ENCODE measurements at regions not wholly inside any gene's neighbourhood (a gene's known extent, or its start where the extent isn't known, plus 50 kb on each side); places are given as distances from the start of the nearest gene placed in this dataset.
"Not testable (repeated sequence)": the region's sequence is repeated elsewhere in the genome, so short reads cannot be mapped to it uniquely, and the experiment has no call there.

- peak; percentile 21 for DNase-seq
Measured at GRCh38 chr3:191148131-191148530, 50.9 kb upstream of the OSTN start.

- no peak for DNase-seq
Measured at GRCh38 chr3:191143224-191143623, 55.8 kb upstream of the OSTN start.

GRCh38 chr3:191141728-191142127, 57.3 kb upstream of the OSTN start:
- no peak for DNase-seq

- no peak for DNase-seq
Measured at GRCh38 chr3:191139736-191140135, 59.3 kb upstream of the OSTN start.

- no peak for DNase-seq
Measured at GRCh38 chr3:191138937-191139336, 60.1 kb upstream of the OSTN start.

- DNase-seq, result no peak
Measured at GRCh38 chr3:191137708-191138107, 61.3 kb upstream of the OSTN start.

GRCh38 chr3:191136347-191136746, 62.7 kb upstream of the OSTN start:
- DNase-seq, result no peak

DNA sequence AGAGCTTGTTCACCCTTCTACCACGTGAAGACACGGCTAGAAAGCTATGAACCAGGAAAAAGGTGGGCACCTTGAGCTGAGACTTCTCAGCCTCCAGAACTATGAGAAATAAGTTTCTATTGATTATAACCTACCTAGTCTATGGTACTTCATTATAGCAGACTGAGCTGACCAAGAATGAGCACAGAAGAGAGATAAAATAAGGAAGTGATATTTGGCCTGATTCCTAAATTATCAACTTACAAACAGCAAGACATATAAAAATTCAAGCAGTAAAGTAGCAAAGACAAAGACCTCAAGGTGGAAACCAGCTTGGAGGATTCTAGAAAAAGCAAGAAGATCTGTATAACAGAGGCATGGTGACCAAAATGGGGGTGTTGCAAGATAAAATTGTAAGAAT, 63.9 kb upstream of the OSTN start:
- no peak for DNase-seq

- no peak for DNase-seq
Measured at GRCh38 chr3:191133359-191133758, 65.7 kb upstream of the OSTN start.

DNA sequence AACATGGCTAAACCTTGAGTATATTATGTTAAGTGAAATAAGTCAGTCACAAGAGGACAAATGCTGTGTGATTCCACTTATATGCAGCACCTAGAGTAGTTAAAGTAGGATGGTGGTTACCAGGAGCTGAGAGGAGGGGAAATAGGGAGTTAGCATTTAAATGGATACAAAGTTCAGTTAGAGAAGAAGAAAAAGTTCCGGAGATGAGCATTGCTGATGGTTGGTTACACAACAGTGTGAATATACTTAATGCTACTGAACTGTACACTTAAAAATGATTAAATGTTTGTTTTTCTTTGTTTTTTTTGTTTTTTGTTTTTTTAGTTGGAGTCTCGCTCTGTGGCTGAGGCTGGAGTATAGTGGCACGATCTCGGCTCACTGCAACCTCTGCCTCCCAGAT, 67.7 kb upstream of the OSTN start:
- DNase-seq, result no peak

DNA sequence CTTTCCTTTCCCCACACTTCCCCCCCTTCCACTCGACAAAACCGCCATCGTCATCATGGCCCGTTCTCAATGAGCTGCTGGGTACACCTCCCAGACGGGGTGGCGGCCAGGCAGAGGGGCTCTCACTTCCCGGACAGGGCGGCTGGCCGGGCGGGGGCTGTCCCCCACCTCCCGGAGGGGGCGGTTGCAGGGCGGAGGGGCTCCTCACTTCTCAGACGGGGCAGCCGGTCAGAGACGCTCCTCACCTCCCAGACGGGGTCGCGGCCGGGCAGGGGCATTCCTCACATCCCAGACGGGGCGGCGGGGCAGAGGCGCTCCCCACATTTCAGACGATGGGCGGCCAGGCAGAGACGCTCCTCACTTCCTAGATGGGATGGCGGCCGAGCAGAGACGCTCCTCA, 74.2 kb upstream of the OSTN start:
- DNase-seq, result not testable (repeated sequence)

DNA sequence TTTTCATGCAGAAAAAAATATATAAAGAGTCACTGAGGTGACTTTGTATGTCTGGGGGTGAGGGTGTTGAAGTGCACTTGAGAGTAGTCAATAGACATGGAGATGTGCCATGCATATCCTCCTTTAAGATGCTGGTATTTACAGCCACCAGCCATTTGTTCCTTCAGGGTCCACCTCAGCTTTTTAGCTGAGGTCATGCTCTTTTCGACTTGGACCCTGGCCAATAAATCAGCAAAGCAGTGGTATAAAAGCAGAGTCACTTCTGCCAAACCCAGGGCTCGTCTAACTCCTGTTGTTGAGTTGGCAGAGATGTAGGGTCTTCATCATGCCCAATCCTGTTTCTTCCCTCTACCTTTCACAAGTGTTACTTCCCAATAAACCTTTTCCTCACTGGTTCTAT, 75.1 kb upstream of the OSTN start:
- no peak for DNase-seq

DNA sequence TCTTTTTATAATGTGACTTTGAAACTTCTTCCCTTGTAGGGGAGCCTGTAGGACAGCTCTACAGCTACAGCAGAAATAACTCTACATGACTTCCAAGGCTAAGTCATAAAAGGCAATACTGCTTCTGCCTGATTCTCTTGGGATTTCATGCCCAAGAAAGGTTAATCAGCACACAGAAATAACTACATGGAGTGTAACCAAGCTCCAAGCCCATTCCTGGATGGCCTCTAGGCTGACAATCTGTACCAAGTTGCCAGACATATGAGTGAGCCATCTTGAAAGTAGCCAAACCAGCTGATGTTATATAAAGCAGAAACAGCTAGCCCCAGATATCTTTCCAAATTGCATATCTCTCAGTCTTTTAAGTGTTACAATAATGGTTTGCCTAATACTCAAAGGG, 75.8 kb upstream of the OSTN start:
- no peak for DNase-seq

- no peak for DNase-seq
Measured at GRCh38 chr3:191120447-191121298, 78.4 kb upstream of the OSTN start.

GRCh38 chr3:191119415-191120295, 79.4 kb upstream of the OSTN start:
- no peak for DNase-seq

GRCh38 chr3:191111722-191112121, 87.3 kb upstream of the OSTN start:
- DNase-seq, result no peak

GRCh38 chr3:191105418-191105817, 93.6 kb upstream of the OSTN start:
- no peak for DNase-seq

- DNase-seq, result no peak
Measured at GRCh38 chr3:191100516-191100915, 98.5 kb upstream of the OSTN start.

- DNase-seq, result no peak
Measured at GRCh38 chr3:191094057-191094845, 104.8 kb upstream of the OSTN start.

DNA sequence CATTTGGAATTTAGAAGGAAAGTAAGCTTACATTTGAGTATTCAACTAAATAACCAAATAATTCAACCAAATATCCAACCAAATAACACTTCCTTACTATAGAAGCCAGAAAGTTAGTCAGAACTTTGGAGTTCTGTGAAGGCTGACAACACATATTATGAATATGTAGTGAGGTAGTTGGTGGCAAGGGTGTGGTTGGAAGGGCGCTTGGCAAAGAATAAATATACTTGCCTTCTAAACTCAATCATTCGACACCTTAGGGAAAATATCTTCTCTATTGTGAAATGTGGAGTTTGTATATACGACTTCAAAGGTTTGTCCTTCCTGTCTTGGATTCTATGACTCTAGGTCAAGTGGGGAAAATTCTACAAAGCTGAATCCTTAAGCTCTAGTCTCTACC, 111.7 kb upstream of the OSTN start:
- no peak for DNase-seq

DNA sequence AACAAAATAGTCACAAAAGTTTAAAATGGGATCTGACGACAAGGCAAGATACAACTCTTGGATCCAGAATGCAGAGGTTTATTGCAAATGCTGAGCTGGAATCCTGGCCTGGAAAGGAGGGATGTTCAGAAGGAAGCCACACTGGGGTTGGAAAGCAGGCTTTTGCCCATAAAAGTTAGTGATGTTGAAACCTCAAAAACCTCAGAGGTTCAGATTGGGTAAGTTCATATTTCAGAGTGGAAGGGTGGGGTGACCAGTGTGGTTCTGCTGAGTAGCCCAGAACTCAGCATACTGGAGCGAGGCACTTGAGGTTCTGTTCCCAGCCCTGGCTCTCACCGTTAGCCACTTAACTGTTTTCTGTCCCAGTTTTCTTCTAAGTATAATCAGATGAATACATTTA, 114.0 kb upstream of the OSTN start:
- no peak for DNase-seq

GRCh38 chr3:191078913-191079312, 120.1 kb upstream of the OSTN start:
- DNase-seq, result not testable (repeated sequence)

Measured in renal pelvis (tissue), 1 donor.